ENCODE measurements at regions not wholly inside any gene's neighbourhood (a gene's known extent, or its start where the extent isn't known, plus 50 kb on each side); places are given as distances from the start of the nearest gene placed in this dataset.

DNA sequence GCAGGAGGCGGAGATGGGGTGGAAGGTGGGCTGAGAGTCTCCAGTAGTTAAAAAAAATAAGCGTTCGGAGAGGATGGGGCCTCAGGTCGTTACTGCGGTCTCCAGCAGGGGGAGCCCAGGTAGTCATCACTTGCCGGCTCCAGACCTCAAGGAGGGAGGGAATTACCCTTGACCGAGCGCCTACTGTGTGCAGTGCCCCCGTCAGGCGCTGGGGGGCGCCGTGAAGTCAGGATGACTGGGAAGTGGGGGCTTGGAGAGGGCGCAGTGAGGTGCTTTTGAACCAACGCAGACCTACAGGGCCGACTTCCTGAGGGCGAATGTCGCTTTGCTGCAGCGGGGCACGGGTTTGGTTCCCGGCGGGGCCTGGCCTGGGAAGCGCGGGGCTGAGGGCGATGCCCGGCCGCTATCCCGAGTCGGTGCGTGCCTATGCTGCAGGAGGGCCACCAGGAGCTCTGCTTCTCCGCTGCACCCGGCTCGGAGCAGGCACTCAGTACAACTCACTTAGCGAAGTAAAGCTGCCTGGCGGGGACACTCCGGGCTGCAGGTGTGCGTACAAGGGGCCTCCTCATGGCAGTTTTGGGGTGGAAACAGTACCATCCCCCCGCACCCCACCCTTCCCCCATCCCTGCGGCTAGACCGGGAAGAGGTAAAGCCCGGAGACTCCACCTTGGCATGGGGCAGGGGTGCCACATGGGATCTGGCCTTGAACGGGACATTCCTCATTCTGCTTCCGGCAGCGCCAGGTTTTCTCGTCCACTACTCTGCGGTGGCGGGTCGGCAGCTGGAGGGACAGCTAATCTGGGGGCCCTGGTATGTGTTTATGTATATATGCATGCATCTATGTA lies 79.8 kb downstream of the RHCG start (continued):
- TF ChIP-seq, protein P1, sequence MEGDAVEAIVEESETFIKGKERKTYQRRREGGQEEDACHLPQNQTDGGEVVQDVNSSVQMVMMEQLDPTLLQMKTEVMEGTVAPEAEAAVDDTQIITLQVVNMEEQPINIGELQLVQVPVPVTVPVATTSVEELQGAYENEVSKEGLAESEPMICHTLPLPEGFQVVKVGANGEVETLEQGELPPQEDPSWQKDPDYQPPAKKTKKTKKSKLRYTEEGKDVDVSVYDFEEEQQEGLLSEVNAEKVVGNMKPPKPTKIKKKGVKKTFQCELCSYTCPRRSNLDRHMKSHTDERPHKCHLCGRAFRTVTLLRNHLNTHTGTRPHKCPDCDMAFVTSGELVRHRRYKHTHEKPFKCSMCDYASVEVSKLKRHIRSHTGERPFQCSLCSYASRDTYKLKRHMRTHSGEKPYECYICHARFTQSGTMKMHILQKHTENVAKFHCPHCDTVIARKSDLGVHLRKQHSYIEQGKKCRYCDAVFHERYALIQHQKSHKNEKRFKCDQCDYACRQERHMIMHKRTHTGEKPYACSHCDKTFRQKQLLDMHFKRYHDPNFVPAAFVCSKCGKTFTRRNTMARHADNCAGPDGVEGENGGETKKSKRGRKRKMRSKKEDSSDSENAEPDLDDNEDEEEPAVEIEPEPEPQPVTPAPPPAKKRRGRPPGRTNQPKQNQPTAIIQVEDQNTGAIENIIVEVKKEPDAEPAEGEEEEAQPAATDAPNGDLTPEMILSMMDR (tag by site-specific recombination; IDR thresholded peaks at IDR 0.05) = peak; percentile 92
- TF ChIP-seq ZNF2 (tag by site-specific recombination; IDR thresholded peaks at IDR 0.05) (peak; percentile 65), ZSCAN30 (tag by site-specific recombination; IDR thresholded peaks at IDR 0.05) (peak; percentile 63; the same call in 1 of the 2 replicates), ZFP69B (tag by site-specific recombination; IDR thresholded peaks at IDR 0.05) (no peak), ZNF677 (tag by site-specific recombination; IDR thresholded peaks at IDR 0.05) (no peak), ZNF423 (tag by site-specific recombination; IDR thresholded peaks at IDR 0.05) (no peak), ZNF366 (tag by site-specific recombination; conservative IDR thresholded peaks at IDR 0.05) (peak; percentile 36; the same call in 1 of the 2 replicates), SP2 (tag by site-specific recombination; IDR thresholded peaks at IDR 0.05) (no peak), ZNF654 (tag by site-specific recombination; IDR thresholded peaks at IDR 0.05; ENCODE audit: low read depth) (0 out of 2 replicates have a peak, but pooled peaks have one; percentile 13), ZNF660 (tag by site-specific recombination; IDR thresholded peaks at IDR 0.05) (peak; percentile 86), KLF7 (tag by site-specific recombination; IDR thresholded peaks at IDR 0.05; ENCODE audit: borderline replicate concordance) (no peak), ZBTB8A (tag by site-specific recombination; IDR thresholded peaks at IDR 0.05) (0 out of 2 replicates have a peak, but pooled peaks have one; percentile 15), ZNF600 (tag by site-specific recombination; IDR thresholded peaks at IDR 0.05) (peak; percentile 23; the same call in 1 of the 2 replicates), YY2 (tag by site-specific recombination; IDR thresholded peaks at IDR 0.05) (no peak), ZNF274 (IDR thresholded peaks at IDR 0.05; ENCODE audit: low read length) (no peak), ZNF274 (tag by site-specific recombination; IDR thresholded peaks at IDR 0.05; ENCODE audit: borderline replicate concordance) (no peak), ZNF184 (tag by site-specific recombination; IDR thresholded peaks at IDR 0.05) (no peak)
- TF ChIP-seq, protein P2, sequence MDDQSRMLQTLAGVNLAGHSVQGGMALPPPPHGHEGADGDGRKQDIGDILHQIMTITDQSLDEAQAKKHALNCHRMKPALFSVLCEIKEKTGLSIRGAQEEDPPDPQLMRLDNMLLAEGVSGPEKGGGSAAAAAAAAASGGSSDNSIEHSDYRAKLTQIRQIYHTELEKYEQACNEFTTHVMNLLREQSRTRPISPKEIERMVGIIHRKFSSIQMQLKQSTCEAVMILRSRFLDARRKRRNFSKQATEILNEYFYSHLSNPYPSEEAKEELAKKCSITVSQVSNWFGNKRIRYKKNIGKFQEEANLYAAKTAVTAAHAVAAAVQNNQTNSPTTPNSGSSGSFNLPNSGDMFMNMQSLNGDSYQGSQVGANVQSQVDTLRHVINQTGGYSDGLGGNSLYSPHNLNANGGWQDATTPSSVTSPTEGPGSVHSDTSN (CRISPR knock-in tag; IDR thresholded peaks at IDR 0.05) = no peak
- TF ChIP-seq, protein P3, sequence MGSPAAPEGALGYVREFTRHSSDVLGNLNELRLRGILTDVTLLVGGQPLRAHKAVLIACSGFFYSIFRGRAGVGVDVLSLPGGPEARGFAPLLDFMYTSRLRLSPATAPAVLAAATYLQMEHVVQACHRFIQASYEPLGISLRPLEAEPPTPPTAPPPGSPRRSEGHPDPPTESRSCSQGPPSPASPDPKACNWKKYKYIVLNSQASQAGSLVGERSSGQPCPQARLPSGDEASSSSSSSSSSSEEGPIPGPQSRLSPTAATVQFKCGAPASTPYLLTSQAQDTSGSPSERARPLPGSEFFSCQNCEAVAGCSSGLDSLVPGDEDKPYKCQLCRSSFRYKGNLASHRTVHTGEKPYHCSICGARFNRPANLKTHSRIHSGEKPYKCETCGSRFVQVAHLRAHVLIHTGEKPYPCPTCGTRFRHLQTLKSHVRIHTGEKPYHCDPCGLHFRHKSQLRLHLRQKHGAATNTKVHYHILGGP (tag by site-specific recombination; IDR thresholded peaks at IDR 0.05) = no peak
- TF ChIP-seq, protein P4, sequence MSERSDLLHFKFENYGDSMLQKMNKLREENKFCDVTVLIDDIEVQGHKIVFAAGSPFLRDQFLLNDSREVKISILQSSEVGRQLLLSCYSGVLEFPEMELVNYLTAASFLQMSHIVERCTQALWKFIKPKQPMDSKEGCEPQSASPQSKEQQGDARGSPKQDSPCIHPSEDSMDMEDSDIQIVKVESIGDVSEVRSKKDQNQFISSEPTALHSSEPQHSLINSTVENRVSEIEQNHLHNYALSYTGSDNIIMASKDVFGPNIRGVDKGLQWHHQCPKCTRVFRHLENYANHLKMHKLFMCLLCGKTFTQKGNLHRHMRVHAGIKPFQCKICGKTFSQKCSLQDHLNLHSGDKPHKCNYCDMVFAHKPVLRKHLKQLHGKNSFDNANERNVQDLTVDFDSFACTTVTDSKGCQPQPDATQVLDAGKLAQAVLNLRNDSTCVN (tag by site-specific recombination; optimal IDR thresholded peaks at IDR 0.05) = peak; percentile 15
- TF ChIP-seq, protein P5, sequence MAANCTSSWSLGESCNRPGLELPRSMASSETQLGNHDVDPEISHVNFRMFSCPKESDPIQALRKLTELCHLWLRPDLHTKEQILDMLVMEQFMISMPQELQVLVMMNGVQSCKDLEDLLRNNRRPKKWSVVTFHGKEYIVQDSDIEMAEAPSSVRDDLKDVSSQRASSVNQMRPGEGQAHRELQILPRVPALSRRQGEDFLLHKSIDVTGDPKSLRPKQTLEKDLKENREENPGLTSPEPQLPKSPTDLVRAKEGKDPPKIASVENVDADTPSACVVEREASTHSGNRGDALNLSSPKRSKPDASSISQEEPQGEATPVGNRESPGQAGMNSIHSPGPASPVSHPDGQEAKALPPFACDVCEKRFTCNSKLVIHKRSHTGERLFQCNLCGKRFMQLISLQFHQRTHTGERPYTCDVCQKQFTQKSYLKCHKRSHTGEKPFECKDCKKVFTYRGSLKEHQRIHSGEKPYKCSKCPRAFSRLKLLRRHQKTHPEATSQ (tag by site-specific recombination; IDR thresholded peaks at IDR 0.05) = no peak
